DMS53 treated with DMSO at 0.1 percent for 48 hours (cell line): ENCODE measurements at regions not wholly inside any gene's neighbourhood (a gene's known extent, or its start where the extent isn't known, plus 50 kb on each side); places are given as distances from the start of the nearest gene placed in this dataset.

Experiments used
- DNase-seq: peaks from one replicate; lab custom pipeline; 2025; ENCODE audit not compliant: unreplicated experiment; lab: John Stamatoyannopoulos, UW

DNA sequence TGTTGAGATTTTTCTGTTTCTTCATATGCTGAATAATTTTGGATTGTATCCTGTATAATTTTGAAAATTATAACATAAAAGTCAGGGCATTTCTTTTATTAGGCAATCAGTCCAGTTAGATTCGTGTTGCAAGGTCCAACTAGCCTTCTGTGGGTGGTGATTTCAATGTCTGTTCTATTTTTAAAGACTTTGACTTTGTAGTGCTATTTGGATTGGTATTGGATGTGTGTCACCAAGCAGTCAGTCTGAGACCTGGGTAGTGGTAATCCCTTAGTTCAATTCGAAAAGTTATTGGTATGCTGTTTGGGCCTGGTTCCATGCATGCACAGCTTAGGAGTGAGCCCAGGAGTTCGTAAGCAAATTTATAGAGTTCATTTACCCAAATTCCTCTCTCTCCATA is 82.2 kb downstream of the EPDR1 start:
- DNase-seq: no peak

DNA sequence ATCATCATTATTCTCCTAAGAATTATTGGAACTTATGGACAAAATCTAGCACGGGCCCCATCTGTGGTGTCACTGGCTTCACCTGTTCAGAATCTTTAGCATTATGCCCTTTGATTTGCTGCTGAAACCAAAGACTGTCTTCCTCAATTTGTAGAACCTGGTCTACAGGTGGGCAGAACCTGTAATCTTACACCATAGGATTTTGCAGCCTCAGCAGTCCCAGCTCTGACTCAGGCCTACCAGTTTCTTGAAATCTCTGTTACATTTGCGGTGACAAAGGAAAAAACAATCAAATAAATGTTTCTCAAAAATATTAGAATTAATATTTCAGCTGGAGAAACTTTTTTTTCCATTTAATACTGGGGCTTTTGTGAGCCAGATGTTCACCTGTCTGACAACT is 86.1 kb downstream of the EPDR1 start:
- no peak for DNase-seq

DNA sequence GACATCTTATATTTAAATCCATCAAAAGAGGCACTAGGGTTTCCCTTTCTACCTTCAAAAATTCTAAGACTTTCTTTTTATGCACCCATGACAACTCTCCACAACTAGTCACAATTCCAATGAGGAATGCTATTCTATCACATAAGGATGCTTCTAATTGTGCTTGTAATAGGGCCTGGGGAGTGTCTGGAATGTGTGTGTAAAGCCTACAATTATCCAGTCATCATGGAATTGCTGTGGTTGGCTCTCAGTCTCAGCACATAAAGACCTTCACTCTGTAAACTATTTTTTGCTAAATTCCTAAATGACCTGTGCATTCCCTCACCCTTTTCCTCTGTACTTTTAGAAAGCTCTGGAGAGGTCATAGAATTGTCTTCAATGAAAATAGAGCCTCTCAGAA is 86.7 kb downstream of the EPDR1 start:
- no peak for DNase-seq

DNA sequence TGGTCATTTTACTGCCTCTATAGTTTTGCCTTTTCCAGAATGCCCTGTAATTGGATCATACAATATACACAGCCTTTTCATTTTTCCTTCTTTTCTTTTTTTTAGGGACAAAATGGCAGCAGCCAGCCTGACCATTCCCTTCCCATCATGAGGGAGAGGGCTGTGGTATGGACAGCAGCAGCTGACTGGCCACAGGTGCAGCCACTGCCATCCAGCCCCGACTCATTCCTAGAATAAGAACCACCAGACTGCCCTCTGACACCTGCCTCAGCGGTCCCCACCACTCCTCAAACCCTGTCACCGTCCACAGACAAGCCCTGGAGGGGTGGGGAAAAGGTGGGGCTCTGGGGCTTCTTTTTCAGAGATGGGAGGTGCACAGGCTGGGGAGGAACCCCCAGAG is 92.8 kb downstream of the EPDR1 start:
- DNase-seq: no peak

DNA sequence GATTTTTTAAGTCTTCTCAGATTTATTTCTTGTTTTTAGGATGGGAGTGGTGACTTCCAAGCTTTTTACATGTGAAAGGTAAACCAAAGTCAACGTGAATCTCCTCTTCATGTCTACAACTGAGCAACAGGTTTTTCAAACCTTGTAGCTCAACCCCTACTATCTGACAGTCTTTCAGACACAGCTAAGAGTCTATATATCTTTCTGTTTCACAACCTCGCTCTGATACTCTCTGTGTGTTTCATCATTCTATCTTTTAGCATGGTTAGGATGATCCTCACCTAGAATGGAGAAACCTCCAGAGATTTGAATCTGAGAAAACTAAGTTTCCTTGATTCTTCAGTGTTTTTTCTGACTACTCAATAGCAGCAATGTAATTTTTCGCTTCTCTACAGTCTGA is 96.1 kb downstream of the EPDR1 start:
- DNase-seq: no peak

DNA sequence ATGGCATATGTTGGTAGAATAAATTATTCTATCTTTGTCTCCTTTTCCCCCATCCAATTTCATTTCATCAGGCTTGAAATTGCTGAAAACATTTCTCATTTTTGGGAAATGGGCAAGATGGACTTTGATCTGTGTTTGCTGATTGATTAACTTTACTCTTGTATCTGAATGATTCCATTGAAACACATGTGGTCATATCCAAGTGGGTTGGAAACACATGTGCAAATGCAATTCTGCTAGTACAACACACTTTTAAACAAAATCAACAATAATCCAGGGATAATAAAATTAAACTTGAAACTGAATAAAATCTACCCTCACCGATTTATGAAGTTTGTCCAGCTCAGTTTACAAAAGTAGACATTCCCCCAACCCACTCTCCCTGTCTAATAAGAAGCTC is 96.9 kb downstream of the EPDR1 start:
- no peak for DNase-seq

GRCh38 chr7:38020121-38020785 is 99.8 kb downstream of the EPDR1 start:
- DNase-seq: no peak

DNA sequence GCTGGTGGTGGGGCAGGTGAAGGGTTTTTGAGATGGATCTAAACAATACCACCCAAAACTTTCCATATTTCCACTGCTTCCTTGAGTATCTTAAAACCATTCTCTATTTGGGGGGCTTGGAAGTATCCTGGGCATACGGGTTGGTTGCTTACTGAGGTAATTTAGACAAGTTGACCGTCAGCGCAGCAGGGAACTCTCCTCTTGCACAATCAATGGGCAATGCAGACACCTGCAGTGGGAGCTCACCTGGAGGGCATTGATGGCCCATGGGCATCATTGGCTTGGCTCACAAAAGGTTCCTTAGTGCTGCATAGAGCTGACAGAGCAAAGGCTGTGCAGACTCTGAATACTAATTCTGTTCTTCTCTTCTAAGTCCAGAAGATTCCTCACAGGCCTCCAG is 101.5 kb downstream of the EPDR1 start:
- DNase-seq: no peak

- DNase-seq: no peak
Observed at GRCh38 chr7:38025815-38026214, 105.4 kb downstream of the EPDR1 start.

DNA sequence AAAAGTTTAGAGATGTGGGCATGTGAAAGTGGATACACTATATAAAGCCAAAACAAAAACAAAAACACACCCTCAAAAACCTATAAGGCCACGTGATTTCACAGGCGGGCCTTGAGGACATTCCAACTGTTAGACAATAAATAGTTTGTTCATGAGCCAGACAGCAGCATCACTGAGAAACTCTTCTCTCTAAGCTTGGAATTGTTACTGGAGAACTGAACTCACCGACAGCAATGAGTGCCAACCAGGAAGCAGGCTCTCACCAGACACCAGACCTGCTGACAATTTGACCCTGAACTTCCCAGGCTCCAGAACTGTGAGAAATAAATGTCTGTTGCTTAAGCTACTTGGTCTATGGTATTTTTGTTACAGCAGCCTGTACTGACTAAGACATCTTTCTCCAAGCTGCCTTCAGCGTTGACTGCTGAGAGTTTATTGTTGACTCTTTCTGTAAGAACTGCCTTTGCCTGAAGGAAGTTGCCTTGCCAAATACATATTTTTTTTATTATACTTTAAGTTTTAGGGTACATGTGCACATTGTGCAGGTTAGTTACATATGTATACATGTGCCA is 107.5 kb downstream of the EPDR1 start:
- no peak for DNase-seq

DNA sequence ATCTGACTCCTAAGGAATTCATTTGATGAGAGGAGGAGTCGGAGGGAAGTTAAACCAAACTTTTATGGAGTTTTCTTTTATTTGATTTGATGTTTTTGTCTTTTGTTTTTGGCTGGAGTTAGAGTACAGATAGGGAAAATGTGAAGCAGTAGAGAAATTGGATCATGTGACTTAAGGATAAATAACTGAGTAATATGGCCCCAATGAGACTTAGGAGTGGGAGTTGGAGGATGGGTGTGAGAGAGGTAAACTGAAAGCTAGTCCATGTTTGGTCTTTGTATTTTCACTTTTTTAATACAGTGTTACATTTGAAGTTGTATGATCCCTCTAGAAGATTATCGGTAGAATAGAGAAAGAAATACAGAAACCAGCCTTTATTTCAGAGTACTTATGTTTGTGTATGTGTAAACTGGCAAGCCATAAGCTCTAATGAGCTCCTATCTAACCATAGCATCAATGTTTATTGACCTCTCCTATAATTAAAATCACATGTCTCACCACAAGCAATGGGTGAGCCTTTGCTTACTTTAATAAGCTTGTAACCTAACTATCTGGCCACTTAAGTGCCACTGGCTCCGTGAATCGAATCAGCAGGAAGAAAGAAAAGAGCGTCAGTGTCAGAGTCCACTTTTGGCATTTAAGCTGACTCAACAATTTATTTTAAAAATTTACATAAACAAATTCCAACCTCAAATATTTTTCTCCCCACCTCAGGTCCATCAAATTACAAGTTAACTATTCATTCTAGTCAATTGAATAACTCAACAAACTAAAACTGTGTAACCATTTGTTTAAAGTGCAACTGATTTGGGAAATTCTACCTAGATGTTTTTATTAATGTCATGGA is 113.8 kb downstream of the EPDR1 start:
- DNase-seq: no peak

GRCh38 chr7:38040831-38041230 is 120.4 kb downstream of the EPDR1 start:
- DNase-seq: no peak

- DNase-seq: no peak
Observed at GRCh38 chr7:38049679-38050078, 128.4 kb upstream of the STARD3NL start.

DNA sequence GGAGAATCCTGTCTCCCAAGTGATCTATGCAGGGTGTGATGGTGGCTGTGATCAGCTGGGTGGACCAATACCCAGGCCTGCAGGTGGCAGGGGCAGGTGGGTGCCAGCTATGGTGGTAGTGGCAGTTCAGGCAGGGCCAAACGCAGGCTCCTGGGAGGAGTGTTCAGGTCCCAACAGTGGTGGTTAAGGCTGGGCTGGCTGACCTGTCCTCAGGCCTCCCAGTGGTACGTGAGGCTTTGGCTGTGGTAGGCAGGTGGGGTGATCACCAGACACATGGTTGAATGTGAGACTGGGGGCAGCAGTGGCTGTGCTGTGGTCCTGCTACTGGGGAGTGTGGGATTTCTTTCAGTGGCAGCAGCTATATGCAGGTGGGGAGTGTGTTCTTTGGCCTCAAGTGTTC is 126.7 kb upstream of the STARD3NL start:
- DNase-seq: no peak

DNA sequence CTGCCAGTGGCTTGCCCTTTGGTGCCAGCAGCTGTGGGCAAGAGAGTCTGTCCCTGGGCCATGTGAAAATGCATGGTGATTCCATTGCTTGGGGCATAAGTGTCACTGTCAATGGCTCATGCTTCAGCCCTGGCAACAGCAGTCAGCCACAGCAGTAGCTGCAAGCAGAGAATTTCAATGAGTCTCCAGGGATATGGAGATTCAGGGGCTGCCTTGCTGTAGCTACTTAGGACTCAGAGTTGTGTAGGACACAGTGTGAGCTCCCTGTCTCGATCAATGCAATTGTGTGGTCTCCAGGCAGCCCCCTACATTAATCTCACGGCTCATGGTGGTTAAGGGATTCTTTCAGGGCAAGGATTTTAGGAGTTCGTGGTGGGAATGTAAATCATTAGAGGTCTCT is 126.3 kb upstream of the STARD3NL start:
- DNase-seq: no peak

- DNase-seq: no peak
Observed at GRCh38 chr7:38052786-38053185, 125.3 kb upstream of the STARD3NL start.

DNA sequence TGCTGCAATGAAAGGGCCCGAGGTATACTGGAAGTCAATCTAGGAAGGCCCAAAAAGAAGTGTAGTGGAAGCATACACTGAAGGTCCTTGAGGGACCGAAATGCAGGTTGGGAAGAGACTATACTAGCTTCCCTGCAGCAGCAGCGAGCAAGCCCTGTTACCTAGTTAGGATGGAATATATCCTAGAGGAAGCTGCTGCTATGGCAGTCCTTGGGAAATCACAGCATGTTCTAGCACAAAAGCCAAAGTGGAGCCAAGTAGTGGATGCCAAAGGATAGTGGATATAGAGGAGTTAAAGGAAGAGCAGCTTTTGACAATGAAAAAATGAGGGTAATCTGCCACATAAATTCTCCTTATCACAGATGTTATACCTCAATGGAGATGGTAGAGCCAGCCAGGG is 123.8 kb upstream of the STARD3NL start:
- DNase-seq: no peak

- no peak for DNase-seq
Observed at GRCh38 chr7:38057829-38058228, 120.2 kb upstream of the STARD3NL start.

GRCh38 chr7:38060116-38060515 is 117.9 kb upstream of the STARD3NL start:
- DNase-seq: no peak

DNA sequence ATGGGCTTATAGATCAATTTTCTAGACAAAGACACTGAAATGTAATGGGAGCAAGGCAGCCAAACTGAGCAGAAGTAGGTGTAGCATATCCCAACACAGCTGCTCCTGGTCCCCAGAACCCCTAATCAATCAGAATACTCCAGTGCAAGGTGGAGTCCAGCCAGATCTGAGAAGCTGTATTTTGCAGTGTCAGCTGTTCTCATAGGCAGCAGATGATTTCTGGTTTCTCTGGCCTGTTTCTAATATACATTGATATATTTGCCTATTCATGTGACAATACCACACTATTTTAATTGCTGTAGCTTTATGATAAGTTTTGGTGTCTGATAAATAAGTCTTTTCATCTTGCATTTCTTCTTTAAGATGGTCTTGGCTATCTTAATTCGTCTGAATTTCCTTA is 117.4 kb upstream of the STARD3NL start:
- DNase-seq: no peak

DNA sequence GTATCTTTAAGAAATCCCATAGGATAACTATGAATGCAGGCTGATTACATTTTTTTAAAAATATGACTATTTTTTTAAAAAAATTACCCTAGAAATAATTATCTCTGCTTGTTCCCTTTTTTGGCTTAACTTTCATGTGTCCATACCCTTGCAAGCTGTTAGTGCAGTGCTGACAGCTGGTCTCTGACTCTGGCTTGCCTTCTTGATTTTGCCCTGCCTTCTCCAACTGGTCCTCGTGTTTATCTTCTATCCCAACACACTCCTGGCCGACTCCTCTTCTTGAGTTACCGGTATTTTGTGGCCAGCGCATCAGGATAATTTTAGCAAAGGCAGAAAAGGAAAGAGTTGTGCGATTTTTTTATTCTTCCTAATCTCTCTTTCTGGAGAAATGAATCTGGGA is 111.7 kb upstream of the STARD3NL start:
- no peak for DNase-seq

- no peak for DNase-seq
Observed at GRCh38 chr7:38068461-38068860, 109.6 kb upstream of the STARD3NL start.
